PC-9 (cell line): ENCODE measurements at regions not wholly inside any gene's neighbourhood (a gene's known extent, or its start where the extent isn't known, plus 50 kb on each side); places are given as distances from the start of the nearest gene placed in this dataset.

Experiments used
- BruUV-seq: library from RNA; stranded (reverse); fragments of 400-500 nt; replicated peaks from 2 replicates; lab custom pipeline; 2021; lab: Mats Ljungman, UMichigan
- CTCF ChIA-PET: fragments of 300-600 bp; sonication (Branson Sonifier 250); formaldehyde crosslinking; loops from one replicate; lab custom pipeline; 2022; ENCODE audit warnings: antibody characterized with exemption; lab: Charles Lee
- POLR2A ChIA-PET: fragments of 300-600 bp; sonication (Branson Sonifier 250); formaldehyde crosslinking; loops from one replicate; lab custom pipeline; 2022; ENCODE audit warnings: antibody characterized with exemption; ENCODE audit not compliant: unreplicated experiment; lab: Charles Lee
- DNase-seq, 2 experiments: peaks; one replicate each; pipeline versions ENCODE4 v3.0.0 to v3.0.0-alpha.2; 2015 to 2022; ENCODE audit warnings: mixed read lengths in 1 of 2
- H2AFZ ChIP-seq: fragments of 200-600 bp; sonication (generic); 2 replicates; pipeline ENCODE4 v1.8.1; 2017; ENCODE audit warnings: antibody characterized with exemption
- H3F3A ChIP-seq: fragments of 200-600 bp; sonication (generic); 2 replicates; pipeline ENCODE4 v1.8.1; 2017; ENCODE audit warnings: antibody characterized with exemption, mild to moderate bottlenecking, low read depth; ENCODE audit not compliant: insufficient read depth
- H3K27ac ChIP-seq: fragments of 200-600 bp; sonication (generic); 2 replicates; pipeline ENCODE4 v1.6.1; 2016; ENCODE audit warnings: mixed run types
- H3K27me3 ChIP-seq: fragments of 200-600 bp; sonication (generic); 2 replicates; pipeline ENCODE4 v1.6.1; 2016; ENCODE audit warnings: low read depth, mixed run types; ENCODE audit not compliant: insufficient read depth
- H3K36me3 ChIP-seq: fragments of 200-600 bp; sonication (generic); 2 replicates; pipeline ENCODE4 v1.6.1; 2016; ENCODE audit warnings: low read depth, mixed run types
- H3K4me1 ChIP-seq: fragments of 200-600 bp; sonication (generic); replicated peaks from 2 replicates; pipeline ENCODE4 v1.6.1; 2016; ENCODE audit warnings: mixed run types; ENCODE audit not compliant: insufficient read depth
- H3K4me2 ChIP-seq: fragments of 200-600 bp; sonication (generic); 2 replicates; pipeline ENCODE4 v1.6.1; 2017; ENCODE audit warnings: mixed run types
- H3K4me3 ChIP-seq: fragments of 200-600 bp; sonication (generic); 2 replicates; pipeline ENCODE4 v1.6.1; 2016; ENCODE audit warnings: mixed run types
- H3K79me2 ChIP-seq: fragments of 200-600 bp; sonication (generic); 2 replicates; pipeline ENCODE4 v1.6.1; 2017; ENCODE audit warnings: low read depth, mixed run types
- H3K9me2 ChIP-seq: fragments of 200-600 bp; sonication (generic); 2 replicates; pipeline ENCODE4 v1.8.1; 2017; ENCODE audit warnings: mild to moderate bottlenecking; ENCODE audit not compliant: insufficient read depth
- H3K9me3 ChIP-seq: fragments of 200-600 bp; sonication (generic); 2 replicates; pipeline ENCODE4 v1.8.1; 2016; ENCODE audit warnings: low read depth; ENCODE audit not compliant: insufficient read depth
- H4K20me1 ChIP-seq: fragments of 200-600 bp; sonication (generic); 2 replicates; pipeline ENCODE4 v1.8.1; 2017; ENCODE audit not compliant: insufficient read depth
- EZH2 ChIP-seq: fragments of 200-600 bp; sonication (generic); IDR thresholded peaks from 2 replicates; pipeline ENCODE4 v1.8.0; 2017; ENCODE audit warnings: antibody characterized with exemption, low read depth
- intact Hi-C: fragments of 100-400 bp; cut with micrococcal nuclease; formaldehyde crosslinking; loops from one replicate; pipeline ENCODE4 v1.10.0; 2022; ENCODE audit not compliant: unreplicated experiment
- TF ChIP-seq, protein P1 (sequence below): fragments of 200-600 bp; sonication (generic); conservative IDR thresholded peaks from 2 replicates; pipeline ENCODE4 v1.6.1; 2017; ENCODE audit warnings: mixed run types, antibody characterized with exemption, mild to moderate bottlenecking, moderate library complexity

- H3K4me3 ChIP-seq = no peak overlapping the region
- no peak overlapping the region for H3K4me2 ChIP-seq
- no peaks in the 10 kb centered on the region for H3K4me1 ChIP-seq
- intact Hi-C loops = no loop called here
- no peaks in the 10 kb centered on the region for H3F3A ChIP-seq
- no peak overlapping the region for H3K27ac ChIP-seq
- POLR2A ChIA-PET = no interaction called here
- no peaks in the 10 kb centered on the region for H3K36me3 ChIP-seq
- no peaks in the 10 kb centered on the region for H3K9me3 ChIP-seq
- CTCF ChIA-PET = no interaction called here
- BruUV-seq = no TSS peak
- no peaks in the 10 kb centered on the region for H3K9me2 ChIP-seq
- no peaks in the 10 kb centered on the region for H4K20me1 ChIP-seq
- no peaks in the 10 kb centered on the region for H3K27me3 ChIP-seq
- no peak overlapping the region for H2AFZ ChIP-seq
- DNase-seq = no peak
- H3K79me2 ChIP-seq = no peaks in the 10 kb centered on the region
- no peak for TF ChIP-seq EZH2
- TF ChIP-seq, protein P1, sequence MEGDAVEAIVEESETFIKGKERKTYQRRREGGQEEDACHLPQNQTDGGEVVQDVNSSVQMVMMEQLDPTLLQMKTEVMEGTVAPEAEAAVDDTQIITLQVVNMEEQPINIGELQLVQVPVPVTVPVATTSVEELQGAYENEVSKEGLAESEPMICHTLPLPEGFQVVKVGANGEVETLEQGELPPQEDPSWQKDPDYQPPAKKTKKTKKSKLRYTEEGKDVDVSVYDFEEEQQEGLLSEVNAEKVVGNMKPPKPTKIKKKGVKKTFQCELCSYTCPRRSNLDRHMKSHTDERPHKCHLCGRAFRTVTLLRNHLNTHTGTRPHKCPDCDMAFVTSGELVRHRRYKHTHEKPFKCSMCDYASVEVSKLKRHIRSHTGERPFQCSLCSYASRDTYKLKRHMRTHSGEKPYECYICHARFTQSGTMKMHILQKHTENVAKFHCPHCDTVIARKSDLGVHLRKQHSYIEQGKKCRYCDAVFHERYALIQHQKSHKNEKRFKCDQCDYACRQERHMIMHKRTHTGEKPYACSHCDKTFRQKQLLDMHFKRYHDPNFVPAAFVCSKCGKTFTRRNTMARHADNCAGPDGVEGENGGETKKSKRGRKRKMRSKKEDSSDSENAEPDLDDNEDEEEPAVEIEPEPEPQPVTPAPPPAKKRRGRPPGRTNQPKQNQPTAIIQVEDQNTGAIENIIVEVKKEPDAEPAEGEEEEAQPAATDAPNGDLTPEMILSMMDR = no peak
Observed at GRCh38 chrX:15136795-15137194, 133.1 kb downstream of the ASB9 start.

DNA sequence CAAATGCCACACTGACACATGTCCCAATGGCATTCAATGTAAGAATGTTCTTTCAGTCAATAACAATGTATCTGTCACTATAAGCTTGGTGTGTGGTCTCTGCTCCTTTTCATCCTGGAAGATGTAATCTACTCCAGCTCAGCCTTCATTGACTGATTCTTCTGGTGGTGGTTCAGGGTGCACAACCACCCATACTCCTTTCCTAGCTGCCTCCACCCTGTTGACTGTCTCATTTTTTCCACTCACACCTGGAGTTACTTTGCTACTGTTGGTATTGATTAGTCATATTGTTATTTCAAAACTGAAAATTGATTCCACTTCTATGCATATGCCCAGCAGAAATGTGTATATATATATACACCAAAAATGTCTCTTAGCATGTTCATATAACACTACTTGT lies 140.5 kb downstream of the ASB9 start:
- Histone ChIP-seq H3K27ac (no peak overlapping the region), H3K79me2 (no peaks in the 10 kb centered on the region), H3K4me1 (no peaks in the 10 kb centered on the region), H3K27me3 (no peaks in the 10 kb centered on the region), H3F3A (no peaks in the 10 kb centered on the region), H2AFZ (no peak overlapping the region), H3K4me2 (no peak overlapping the region), H4K20me1 (no peaks in the 10 kb centered on the region), H3K36me3 (no peaks in the 10 kb centered on the region), H3K4me3 (no peak overlapping the region), H3K9me2 (no peaks in the 10 kb centered on the region), H3K9me3 (no peaks in the 10 kb centered on the region)
- POLR2A ChIA-PET = no interaction called here
- no TSS peak for BruUV-seq
- TF ChIP-seq, protein P1 = no peak
- TF ChIP-seq EZH2 = no peak
- intact Hi-C loops = no loop called here
- no peak for DNase-seq
- CTCF ChIA-PET = no interaction called here

- Histone ChIP-seq H3K27me3 (no peaks in the 10 kb centered on the region), H3K9me2 (no peaks in the 10 kb centered on the region), H3K4me3 (no peak overlapping the region), H3K4me1 (no peaks in the 10 kb centered on the region), H3K4me2 (no peak overlapping the region), H2AFZ (no peak overlapping the region), H4K20me1 (no peaks in the 10 kb centered on the region), H3F3A (no peaks in the 10 kb centered on the region), H3K9me3 (no peaks in the 10 kb centered on the region), H3K27ac (no peak overlapping the region), H3K79me2 (no peaks in the 10 kb centered on the region), H3K36me3 (no peaks in the 10 kb centered on the region)
- DNase-seq = no peak
- TF ChIP-seq, protein P1 = no peak
- TF ChIP-seq EZH2 = no peak
- POLR2A ChIA-PET = no interaction called here
- intact Hi-C loops = no loop called here
- CTCF ChIA-PET = no interaction called here
- no TSS peak for BruUV-seq
Observed at GRCh38 chrX:15128861-15129260, 141.0 kb downstream of the ASB9 start.
